PFSK-1 (cell line): ENCODE measurements at regions not wholly inside any gene's neighbourhood (a gene's known extent, or its start where the extent isn't known, plus 50 kb on each side); places are given as distances from the start of the nearest gene placed in this dataset.

Experiments
- POLR2AphosphoS5 ChIP-seq: IDR thresholded peaks from 2 replicates; pipeline ENCODE4 v1.6.1; 2012; ENCODE audit warnings: low read depth, mild to moderate bottlenecking, control low read depth, low read length, moderate library complexity
- TAF1 ChIP-seq: IDR thresholded peaks from 2 replicates; pipeline ENCODE4 v1.6.1; 2012; ENCODE audit warnings: low read length, control low read depth, borderline replicate concordance; ENCODE audit not compliant: insufficient read depth

GRCh38 chr14:97762386-97762785, 965.2 kb downstream of the VRK1 start:
- no peak for TF ChIP-seq TAF1
- no peak for TF ChIP-seq POLR2AphosphoS5
